Kidney (tissue), 13 donors: ENCODE measurements at regions not wholly inside any gene's neighbourhood (a gene's known extent, or its start where the extent isn't known, plus 50 kb on each side); places are given as distances from the start of the nearest gene placed in this dataset.

ENCODE experiments used
- DNase-seq, 5 donors: peaks; one replicate each; pipeline ENCODE4 v3.0.0-alpha.2; 2013 to 2020
- FAIRE-seq: peaks from 2 replicates; lab custom pipeline; 2012; peaks lifted over from hg19 to GRCh38; lab: Jason Lieb, UNC
- H3K27ac ChIP-seq, 2 donors: one replicate each; pipeline ENCODE4 v1.7.0; 2013; ENCODE audit warnings: low read depth in 2 of 2, low read length in 2 of 2, inconsistent platforms in 1 of 2
- H3K27me3 ChIP-seq: one replicate; pipeline ENCODE4 v1.7.1; 2013; ENCODE audit warnings: low read length, inconsistent platforms; ENCODE audit not compliant: control insufficient read depth, insufficient read depth
- H3K36me3 ChIP-seq, 3 donors: one replicate each; pipeline versions ENCODE4 v1.7.0 to v1.7.1; 2013; ENCODE audit warnings: low read length in 3 of 3, control low read depth in 1 of 3, inconsistent platforms in 1 of 3; ENCODE audit not compliant: insufficient read depth in 3 of 3, control insufficient read depth in 2 of 3
- H3K4me1 ChIP-seq, 3 donors: one replicate each; pipeline versions ENCODE4 v1.7.0 to v1.7.1; 2013; ENCODE audit warnings: low read length in 3 of 3, inconsistent platforms in 1 of 3, low read depth in 1 of 3; ENCODE audit not compliant: control insufficient read depth in 2 of 3, insufficient read depth in 2 of 3
- H3K4me3 ChIP-seq, 3 donors: one replicate each; pipeline versions ENCODE4 v1.7.0 to v1.8.1; 2013; ENCODE audit warnings: low read length in 3 of 3, control low read depth in 1 of 3, inconsistent platforms in 1 of 3
- H3K9ac ChIP-seq, 3 donors: one replicate each; pipeline versions ENCODE4 v1.7.0 to v1.7.1; 2013; ENCODE audit warnings: low read length in 3 of 3, control low read depth in 1 of 3, inconsistent platforms in 1 of 3
- H3K9me3 ChIP-seq, 3 donors: one replicate each; pipeline versions ENCODE4 v1.7.0 to v1.7.1; 2013; ENCODE audit warnings: low read length in 3 of 3, control low read depth in 1 of 3, inconsistent platforms in 1 of 3; ENCODE audit not compliant: control insufficient read depth in 2 of 3, insufficient read depth in 1 of 3
- CTCF ChIP-seq: IDR thresholded peaks from 3 replicates; pipeline ENCODE4 v1.5.1; 2012; ENCODE audit warnings: mild to moderate bottlenecking, moderate library complexity, borderline replicate concordance; ENCODE audit not compliant: insufficient read depth; ENCODE audit errors: extremely low read depth
- intact Hi-C: fragments of 100-400 bp; cut with DNase I; formaldehyde crosslinking; loops from one replicate; pipeline ENCODE4 v1.11.1; 2022
- donor health status: control.
- donor health status: control.
- donor health status: control.
- donor health status: control.
- donor health status: control.
- donor health status: DM: yes; HTN: yes; CAD: no.
- donor health status: Normal renal cell carcinoma (clear cell type).

- FAIRE-seq: no peak
- intact Hi-C loops: no loop called here
- no peaks in the 10 kb centered on the region for H3K4me1 ChIP-seq
These were observed 140.4 kb upstream of the EGFLAM start for GRCh38 chr5:38117784-38118479.

DNA sequence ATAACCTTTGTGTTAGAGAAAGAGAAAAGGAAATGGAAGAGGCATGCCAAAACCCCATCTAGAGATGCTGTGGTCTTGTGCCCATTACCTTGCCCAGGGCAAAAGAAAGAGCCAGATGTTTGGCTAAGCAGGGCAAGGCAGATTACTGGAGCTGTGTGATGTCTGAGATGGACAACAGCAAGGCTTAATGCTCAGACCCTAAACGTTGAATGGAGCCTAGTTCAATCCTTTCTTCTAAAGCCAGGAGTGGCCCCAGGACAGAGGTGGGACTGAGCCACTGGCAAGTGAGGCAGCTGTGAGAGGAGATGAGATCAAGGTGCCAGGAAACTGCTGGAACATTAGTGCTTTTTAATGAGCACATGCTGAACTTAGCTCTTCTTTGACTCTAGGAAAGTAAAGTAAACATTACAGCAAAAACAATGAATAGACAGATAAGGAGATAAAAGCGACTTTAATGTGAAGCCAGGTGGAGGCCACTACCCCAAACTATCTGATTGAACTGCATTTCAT lies 143.0 kb upstream of the EGFLAM start:
- no peaks in the 10 kb centered on the region for H3K36me3 ChIP-seq
- H3K9ac ChIP-seq: no peak overlapping the region
- intact Hi-C loops: no loop called here
- H3K27me3 ChIP-seq: no peaks in the 10 kb centered on the region
- no peaks in the 10 kb centered on the region for H3K4me1 ChIP-seq
- H3K27ac ChIP-seq: no peak overlapping the region
- no peak for DNase-seq
- no peak for FAIRE-seq
- no peak overlapping the region for H3K4me3 ChIP-seq
- TF ChIP-seq CTCF: no peak
- H3K9me3 ChIP-seq: no peaks in the 10 kb centered on the region

More at GRCh38 chr5:38117784-38118479, 140.4 kb upstream of the EGFLAM start:
- Histone ChIP-seq H3K27me3 (no peaks in the 10 kb centered on the region), H3K36me3 (no peaks in the 10 kb centered on the region), H3K27ac (no peak overlapping the region), H3K4me3 (no peak overlapping the region), H3K9ac (no peak overlapping the region), H3K9me3 (no peaks in the 10 kb centered on the region)
- peak in 2 of 5 donors; percentile 58 to 83 for DNase-seq
- TF ChIP-seq CTCF: no peak

- Histone ChIP-seq H3K27me3 (no peaks in the 10 kb centered on the region), H3K4me3 (no peak overlapping the region), H3K9ac (no peak overlapping the region), H3K9me3 (no peaks in the 10 kb centered on the region), H3K36me3 (no peaks in the 10 kb centered on the region), H3K4me1 (no peaks in the 10 kb centered on the region), H3K27ac (no peak overlapping the region)
- DNase-seq (no peak), FAIRE-seq (no peak)
- intact Hi-C loops: no loop called here
- no peak for TF ChIP-seq CTCF
These were observed 144.5 kb upstream of the EGFLAM start for GRCh38 chr5:38113880-38114279.
